HG03135 (cell line): ENCODE measurements at regions not wholly inside any gene's neighbourhood (a gene's known extent, or its start where the extent isn't known, plus 50 kb on each side); places are given as distances from the start of the nearest gene placed in this dataset.
"Not testable (repeated sequence)": the region's sequence is repeated elsewhere in the genome, so short reads cannot be mapped to it uniquely, and the experiment has no call there.

ENCODE experiments used
- ATAC-seq: cut with Tn5 transposase; IDR thresholded peaks from one replicate; pipeline ENCODE4 v1.9.1; 2021; ENCODE audit warnings: mild to moderate bottlenecking, moderate library complexity; ENCODE audit not compliant: unreplicated experiment

- no peak for ATAC-seq
Observed at GRCh38 chr1:194062962-194063361, 876.5 kb upstream of the B3GALT2 start.

- ATAC-seq = no peak
Observed at GRCh38 chr1:194062526-194062925, 876.1 kb upstream of the B3GALT2 start.

- ATAC-seq = no peak
Observed at GRCh38 chr1:194060481-194060880, 874.1 kb upstream of the B3GALT2 start.

GRCh38 chr1:194058268-194058667 lies 871.9 kb upstream of the B3GALT2 start:
- ATAC-seq = not testable (repeated sequence)

GRCh38 chr1:194056169-194056568 lies 869.8 kb upstream of the B3GALT2 start:
- no peak for ATAC-seq

GRCh38 chr1:194055536-194055935 lies 869.1 kb upstream of the B3GALT2 start:
- no peak for ATAC-seq

GRCh38 chr1:194052514-194053338 lies 866.3 kb upstream of the B3GALT2 start:
- no peak for ATAC-seq

- no peak for ATAC-seq
Observed at GRCh38 chr1:194047921-194048320, 861.5 kb upstream of the B3GALT2 start.

- ATAC-seq = no peak
Observed at GRCh38 chr1:194047206-194047605, 860.8 kb upstream of the B3GALT2 start.

GRCh38 chr1:194045416-194045815 lies 859.0 kb upstream of the B3GALT2 start:
- no peak for ATAC-seq

GRCh38 chr1:194044892-194045291 lies 858.5 kb upstream of the B3GALT2 start:
- ATAC-seq = no peak

GRCh38 chr1:194043984-194044755 lies 857.8 kb upstream of the B3GALT2 start:
- ATAC-seq = no peak

GRCh38 chr1:194042736-194043135 lies 856.3 kb upstream of the B3GALT2 start:
- ATAC-seq = no peak

- ATAC-seq = no peak
Observed at GRCh38 chr1:194040496-194040895, 854.1 kb upstream of the B3GALT2 start.

- ATAC-seq = no peak
Observed at GRCh38 chr1:194039578-194039977, 853.2 kb upstream of the B3GALT2 start.

GRCh38 chr1:194033646-194034045 lies 847.2 kb upstream of the B3GALT2 start:
- no peak for ATAC-seq

GRCh38 chr1:194028002-194028401 lies 841.6 kb upstream of the B3GALT2 start:
- ATAC-seq = no peak

GRCh38 chr1:194026422-194026821 lies 840.0 kb upstream of the B3GALT2 start:
- no peak for ATAC-seq

- ATAC-seq = no peak
Observed at GRCh38 chr1:194024659-194025058, 838.2 kb upstream of the B3GALT2 start.

- no peak for ATAC-seq
Observed at GRCh38 chr1:194014014-194014413, 827.6 kb upstream of the B3GALT2 start.

GRCh38 chr1:194013561-194013960 lies 827.1 kb upstream of the B3GALT2 start:
- ATAC-seq = no peak

GRCh38 chr1:194004146-194004545 lies 817.7 kb upstream of the B3GALT2 start:
- no peak for ATAC-seq
